B cell (primary cell): ENCODE measurements at regions not wholly inside any gene's neighbourhood (a gene's known extent, or its start where the extent isn't known, plus 50 kb on each side); places are given as distances from the start of the nearest gene placed in this dataset.

ENCODE experiments used
- CTCF ChIP-seq: fragments of 200-600 bp; IDR thresholded peaks from one replicate; pipeline ENCODE4 v1.8.0; 2022; ENCODE audit warnings: antibody characterized with exemption, mild to moderate bottlenecking
- EZH2 ChIP-seq: IDR thresholded peaks from 2 replicates; pipeline ENCODE4 v1.6.1; 2012; ENCODE audit warnings: borderline replicate concordance, low read depth, mild to moderate bottlenecking, moderate library complexity, low read length; ENCODE audit not compliant: insufficient read depth, poor library complexity, severe bottlenecking

GRCh38 chr9:78424299-78424698 is 127.4 kb downstream of the PSAT1 start:
- TF ChIP-seq CTCF (no peak), EZH2 (no peak)
